T-helper 22 cell (primary cell): ENCODE measurements at regions not wholly inside any gene's neighbourhood (a gene's known extent, or its start where the extent isn't known, plus 50 kb on each side); places are given as distances from the start of the nearest gene placed in this dataset.
"Not testable (repeated sequence)": the region's sequence is repeated elsewhere in the genome, so short reads cannot be mapped to it uniquely, and the experiment has no call there.

Experiments
- DNase-seq: peaks from one replicate; pipeline ENCODE4 v3.0.0-alpha.2; 2020; ENCODE audit warnings: low read depth

DNA sequence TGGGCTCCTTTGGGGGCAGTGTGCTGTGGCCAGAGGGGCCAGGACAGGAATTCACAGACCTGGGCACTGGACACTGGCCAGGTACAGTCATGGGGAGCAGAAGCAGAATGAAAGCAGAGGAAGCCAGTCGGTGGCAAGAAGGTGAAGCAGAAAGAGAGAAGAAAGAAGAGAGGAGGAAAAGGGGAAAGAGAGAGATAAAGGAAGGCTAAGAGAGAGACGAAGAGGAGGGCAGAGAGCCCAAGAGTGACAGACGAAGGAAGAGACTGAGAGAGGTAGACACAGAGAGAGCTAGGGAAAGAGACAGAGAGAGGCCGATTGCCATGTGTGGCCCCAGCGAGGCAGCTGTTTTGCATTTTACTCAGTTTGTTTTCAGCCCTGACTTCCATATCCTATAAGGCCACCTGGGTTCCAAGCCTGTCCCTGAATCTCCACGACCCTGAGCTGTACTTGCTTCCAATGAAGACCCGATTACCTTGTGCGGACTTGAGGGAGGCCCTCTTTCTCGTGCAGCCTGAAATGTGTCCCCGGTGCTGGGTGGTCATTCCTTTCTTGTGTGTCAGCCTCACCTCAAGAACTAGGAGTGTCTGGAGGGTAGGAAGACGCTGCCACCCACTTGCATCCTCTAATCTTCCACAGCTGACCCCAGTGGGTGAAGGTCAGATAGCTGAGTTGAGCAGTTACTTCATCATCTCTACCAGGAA lies 73.9 kb downstream of the LSM3 start:
- DNase-seq = no peak

DNA sequence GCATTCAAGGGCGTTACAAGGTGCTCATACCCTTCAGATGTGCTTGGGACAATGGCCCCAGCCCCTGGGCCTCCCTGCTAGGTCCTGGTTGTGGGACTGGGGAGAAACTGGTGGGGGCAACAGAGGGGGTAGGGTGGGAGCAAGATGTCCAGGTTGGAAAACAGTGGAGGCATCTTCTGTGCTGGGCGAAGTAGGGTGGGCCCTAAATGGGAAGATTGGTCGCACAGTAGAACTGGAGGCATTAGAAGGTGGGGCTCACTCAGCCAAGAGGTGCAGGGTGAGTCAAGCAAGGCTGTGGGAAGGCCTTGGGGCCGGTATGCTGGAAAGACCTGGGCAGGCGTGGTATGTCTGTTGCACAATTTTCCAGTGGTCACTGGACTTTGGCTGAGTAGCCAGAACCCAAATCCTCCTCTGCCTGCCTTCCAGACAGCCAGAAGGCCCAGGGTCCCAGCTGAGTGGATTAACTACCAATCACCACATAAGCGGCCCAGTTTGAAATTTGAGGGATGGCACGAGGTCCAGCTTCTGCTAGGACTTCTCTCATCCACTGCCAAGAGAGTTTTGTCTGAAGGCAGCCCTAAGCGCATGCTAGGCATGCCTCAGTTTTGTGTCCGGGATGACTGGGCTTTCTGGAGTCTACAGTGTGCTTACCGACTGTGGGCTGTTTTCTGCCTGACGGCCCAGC lies 74.5 kb downstream of the LSM3 start:
- no peak for DNase-seq

DNA sequence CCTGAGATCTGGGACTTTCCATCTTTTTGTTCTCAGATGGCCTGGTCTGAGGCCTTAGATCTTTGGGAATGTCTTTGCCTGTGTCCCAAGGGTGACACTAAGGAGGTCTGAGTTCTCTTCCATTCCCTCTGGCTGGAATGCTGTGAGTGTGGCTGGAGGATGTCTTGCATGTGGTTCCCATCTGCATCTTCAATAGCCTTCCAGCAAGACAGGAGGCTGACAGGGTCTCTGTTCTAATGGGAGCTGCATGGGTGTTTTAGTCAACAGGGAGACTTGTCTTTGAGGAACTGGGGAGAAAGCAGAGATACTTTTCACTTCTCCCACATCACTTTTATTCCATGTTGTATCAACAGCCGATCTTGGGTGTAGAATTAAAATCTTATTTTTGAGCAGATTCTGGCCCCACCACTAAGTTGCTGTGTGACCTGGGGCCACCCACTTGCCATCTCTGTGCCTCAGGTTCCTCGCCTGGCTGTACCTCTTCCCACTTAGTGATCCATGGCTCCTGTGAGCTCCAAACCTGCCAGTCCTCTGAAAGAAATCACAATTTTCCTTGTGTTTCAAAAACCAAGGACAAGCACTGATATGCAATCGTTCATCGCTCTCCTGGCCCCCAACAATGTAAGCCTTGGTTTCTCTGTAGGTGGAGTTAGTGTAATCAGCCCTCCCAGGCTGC lies 75.2 kb downstream of the LSM3 start:
- DNase-seq = no peak

- DNase-seq = no peak
These were observed 76.4 kb downstream of the LSM3 start for GRCh38 chr3:14254812-14255702.

DNA sequence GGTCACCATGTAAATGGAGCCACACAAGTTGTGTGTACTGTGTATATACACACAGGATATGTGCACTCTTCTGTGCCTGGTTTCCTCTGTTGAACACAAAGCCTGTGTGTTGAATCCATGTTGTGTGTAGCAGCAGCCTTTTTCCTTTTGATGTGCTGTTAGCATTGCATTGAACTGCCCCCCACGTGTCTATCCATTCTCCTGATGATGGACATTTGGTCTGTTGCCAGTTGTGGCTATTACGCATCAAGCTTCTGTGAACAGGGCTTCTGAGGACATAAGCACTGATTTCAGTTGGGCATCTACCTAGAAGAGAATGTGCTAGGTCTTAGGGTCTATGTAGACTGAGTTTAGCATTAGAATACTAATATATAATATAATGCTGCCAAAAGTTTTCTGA lies 77.4 kb downstream of the LSM3 start:
- DNase-seq = no peak

- no peak for DNase-seq
These were observed 78.1 kb downstream of the LSM3 start for GRCh38 chr3:14256561-14257342.

DNA sequence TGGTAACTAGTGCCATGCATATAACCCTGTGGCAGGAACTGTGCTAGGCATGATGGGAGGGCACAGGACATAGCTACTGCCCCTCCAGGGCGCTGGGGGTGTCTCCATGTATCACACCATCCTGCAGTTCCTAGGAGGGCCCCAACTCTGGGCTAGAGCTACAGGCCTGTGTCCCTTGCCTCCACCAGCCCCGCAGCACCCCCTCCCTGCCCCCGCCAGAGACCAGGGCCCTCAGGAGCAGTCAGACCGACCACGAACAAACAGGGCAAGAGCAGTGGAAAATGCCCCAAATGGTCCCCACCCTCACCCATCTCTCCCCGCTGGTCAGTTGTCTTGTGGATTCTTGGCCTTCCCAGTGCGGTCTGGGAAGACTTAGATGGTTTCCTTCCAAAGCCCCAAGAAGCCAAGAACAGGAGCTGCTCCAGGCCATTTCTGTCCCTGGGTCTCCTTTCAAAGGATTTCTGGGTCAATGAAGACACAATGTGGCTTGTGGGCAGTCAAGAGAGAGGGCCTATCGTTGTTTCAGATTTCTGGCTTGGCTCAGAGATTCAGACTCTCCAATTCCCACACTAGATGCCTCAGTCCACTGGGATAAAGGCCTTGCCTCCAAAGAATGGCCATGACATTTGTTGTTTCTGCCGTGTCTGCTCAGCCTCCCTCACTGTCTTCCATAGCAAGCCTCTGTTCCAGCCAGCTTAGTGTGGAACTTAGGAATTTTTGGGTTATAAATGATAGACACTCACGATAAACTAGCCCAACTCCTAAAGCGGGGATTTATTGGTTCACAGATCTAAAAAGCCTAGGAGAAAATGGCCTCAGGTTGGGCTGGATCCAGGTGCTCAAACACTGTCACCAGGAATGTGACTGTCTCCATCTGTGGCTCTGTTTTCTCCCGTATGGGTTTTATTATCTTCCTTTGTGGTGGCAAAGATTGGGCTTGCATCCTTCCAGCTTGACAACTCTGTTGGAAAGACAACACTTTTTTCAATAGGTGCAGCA lies 80.6 kb downstream of the LSM3 start:
- DNase-seq = no peak

GRCh38 chr3:14260463-14260862 lies 81.8 kb downstream of the LSM3 start:
- DNase-seq = no peak

GRCh38 chr3:14261229-14261628 lies 82.6 kb downstream of the LSM3 start:
- peak; percentile 29 for DNase-seq

DNA sequence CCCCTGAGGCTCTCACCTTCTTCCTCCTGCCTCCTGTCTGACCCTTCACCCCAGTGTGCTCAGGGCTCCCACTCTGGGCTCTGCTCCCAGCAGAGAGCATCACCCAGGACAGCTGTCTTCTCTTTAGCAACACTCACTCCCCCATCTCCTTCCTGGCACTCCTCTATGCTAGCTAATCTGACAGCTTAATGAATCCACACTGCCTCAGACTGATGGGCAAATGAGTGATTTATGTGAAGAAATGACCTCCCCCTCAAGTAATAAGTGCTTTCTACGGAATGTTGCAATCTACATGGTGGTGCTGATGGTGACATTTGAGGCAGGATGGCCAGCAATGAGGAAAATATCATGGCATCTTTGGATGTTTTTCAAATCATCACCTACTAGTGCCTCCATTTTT lies 83.6 kb downstream of the LSM3 start:
- DNase-seq = no peak

DNA sequence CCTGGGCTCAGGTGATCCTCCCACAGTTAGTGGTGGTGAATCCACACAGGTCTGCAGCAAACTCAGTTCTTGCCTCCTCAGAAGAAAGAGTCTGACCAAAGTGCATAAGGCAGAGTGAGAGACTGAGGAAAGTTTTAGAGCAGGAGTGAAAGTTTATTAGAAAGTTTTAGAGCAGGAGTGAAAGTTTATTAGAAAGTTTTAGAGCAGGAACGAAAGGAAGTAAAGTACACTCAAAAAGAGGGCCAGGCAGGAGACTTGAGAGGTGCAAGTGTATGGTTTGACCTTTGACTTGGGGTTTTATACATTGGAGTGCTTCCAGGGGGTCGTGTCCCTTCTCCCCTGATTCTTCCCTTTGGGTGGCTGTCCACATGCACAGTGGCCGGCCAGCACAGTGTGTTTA lies 84.2 kb downstream of the LSM3 start:
- no peak for DNase-seq

GRCh38 chr3:14263317-14264005 lies 84.8 kb downstream of the LSM3 start:
- DNase-seq = no peak

- no peak for DNase-seq
These were observed 86.8 kb downstream of the LSM3 start for GRCh38 chr3:14265246-14265962.

DNA sequence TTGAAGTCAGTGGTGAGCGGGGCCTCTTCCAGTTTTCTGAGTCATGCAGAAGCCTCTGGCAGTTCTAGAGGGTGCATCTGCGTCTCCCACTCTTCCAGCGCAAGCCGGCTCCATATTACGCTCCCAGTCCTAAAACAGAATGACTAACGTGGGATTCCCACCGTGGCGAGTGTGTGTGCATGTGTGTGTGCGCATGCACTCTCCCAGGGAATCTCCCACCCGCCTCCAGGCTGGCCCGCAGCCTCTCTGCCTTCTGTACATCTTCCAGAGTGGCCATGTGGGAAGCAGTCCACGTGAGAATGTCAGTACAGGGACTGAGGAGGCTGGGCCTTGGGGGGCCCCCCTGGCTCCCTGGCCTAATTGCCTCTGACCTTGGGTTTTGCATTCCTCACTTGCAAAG lies 87.7 kb downstream of the LSM3 start:
- DNase-seq = no peak

DNA sequence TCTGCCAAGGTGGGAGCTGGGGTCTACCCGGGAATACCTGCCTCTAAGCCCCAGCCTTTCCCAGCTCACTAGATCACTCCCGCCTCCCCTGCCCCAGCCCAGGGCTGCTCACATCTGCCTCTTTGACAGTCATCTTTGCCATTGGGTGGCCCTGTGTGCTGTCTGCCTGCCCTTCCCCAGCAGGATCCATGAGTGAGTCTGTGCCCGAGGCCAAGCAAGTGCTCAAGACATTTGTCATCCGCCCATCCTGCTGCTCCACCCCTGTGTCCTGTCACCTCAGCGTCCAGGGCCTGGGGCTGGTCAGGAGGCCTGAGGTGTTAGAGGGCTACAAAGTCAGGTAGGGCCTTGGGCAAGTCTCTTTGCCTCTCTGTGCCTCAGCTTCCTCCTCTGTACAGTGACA lies 89.4 kb downstream of the LSM3 start:
- no peak for DNase-seq

DNA sequence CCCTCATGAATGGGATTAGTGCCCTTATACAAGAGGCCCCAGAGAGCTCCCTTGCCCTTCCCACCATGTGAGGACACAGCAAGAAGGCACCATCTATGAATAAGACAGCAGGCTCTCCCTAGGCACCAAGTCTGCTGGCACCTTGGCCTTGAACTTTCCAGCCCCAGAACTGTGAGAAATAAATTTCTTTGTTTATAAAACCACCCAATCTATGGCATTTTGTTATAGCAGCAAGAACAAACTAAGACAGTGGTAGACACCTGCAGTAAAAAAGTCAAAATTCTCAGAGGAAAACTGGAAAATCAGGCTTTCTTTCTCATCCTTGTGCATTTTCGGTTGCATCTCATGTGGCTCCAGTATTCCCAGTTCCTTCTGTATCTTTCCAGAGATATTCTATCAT lies 90.3 kb downstream of the LSM3 start:
- no peak for DNase-seq

DNA sequence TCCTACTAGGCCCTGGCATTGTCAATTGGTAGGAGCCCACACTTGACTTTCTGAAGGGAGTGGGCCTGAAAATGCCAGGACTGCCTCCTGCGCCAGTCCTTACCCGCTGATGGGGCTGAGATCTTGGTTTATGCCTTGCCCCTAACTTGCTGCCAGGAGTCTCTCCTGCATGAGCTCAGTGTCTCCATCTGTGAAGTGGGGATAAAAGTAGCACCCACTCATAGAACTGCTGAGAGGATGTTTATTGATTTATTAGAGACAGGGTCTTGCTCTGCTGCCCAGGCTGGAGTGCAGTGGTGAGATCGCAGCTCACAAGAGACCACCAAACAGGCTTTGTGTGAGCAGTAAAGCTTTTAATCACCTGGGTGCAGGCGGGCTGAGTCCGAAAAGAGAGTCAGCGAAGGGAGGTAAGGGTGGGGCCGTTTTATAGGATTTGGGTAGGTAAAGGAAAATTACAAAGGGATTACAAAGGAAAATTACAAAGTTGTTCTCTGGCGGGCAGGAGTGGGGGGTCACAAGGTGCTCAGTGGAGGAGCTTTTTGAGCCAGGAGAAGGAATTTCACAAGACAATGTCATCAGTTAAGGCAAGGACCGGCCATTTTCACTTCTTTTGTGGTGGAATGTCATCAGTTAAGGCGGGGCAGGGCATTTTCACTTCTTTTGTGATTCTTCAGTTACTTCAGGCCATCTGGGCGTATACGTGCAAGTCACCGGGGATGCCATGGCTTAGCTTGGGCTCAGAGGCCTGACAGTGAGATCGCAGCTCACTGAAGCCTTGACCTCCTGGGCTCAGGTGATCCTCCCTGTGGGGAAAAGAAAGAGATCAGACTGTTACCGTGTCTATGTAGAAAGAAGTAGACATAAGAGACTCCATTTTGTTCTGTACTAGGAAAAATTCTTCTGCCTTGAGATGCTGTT lies 93.7 kb downstream of the LSM3 start:
- not testable (repeated sequence) for DNase-seq
